Osteocyte (in vitro differentiated cells): ENCODE measurements at regions not wholly inside any gene's neighbourhood (a gene's known extent, or its start where the extent isn't known, plus 50 kb on each side); places are given as distances from the start of the nearest gene placed in this dataset.

Experiments
- DNase-seq: peaks from one replicate; pipeline ENCODE4 v3.0.0; 2021; ENCODE audit warnings: mixed read lengths; ENCODE audit not compliant: unreplicated experiment; ENCODE audit errors: extremely low spot score
- H3K27ac Mint-ChIP-seq: one replicate; pipeline ENCODE4 v1.8.0; 2021; ENCODE audit warnings: mild to moderate bottlenecking, mixed read lengths; ENCODE audit not compliant: unreplicated experiment
- H3K27me3 Mint-ChIP-seq: one replicate; pipeline ENCODE4 v1.8.0; 2021; ENCODE audit warnings: mixed read lengths; ENCODE audit not compliant: unreplicated experiment
- H3K36me3 Mint-ChIP-seq: one replicate; pipeline ENCODE4 v1.8.0; 2021; ENCODE audit warnings: mixed read lengths; ENCODE audit not compliant: unreplicated experiment
- H3K4me1 Mint-ChIP-seq: one replicate; pipeline ENCODE4 v1.8.0; 2021; ENCODE audit warnings: mixed read lengths; ENCODE audit not compliant: unreplicated experiment
- H3K4me3 Mint-ChIP-seq: one replicate; pipeline ENCODE4 v1.8.0; 2021; ENCODE audit warnings: mild to moderate bottlenecking, moderate library complexity, mixed read lengths; ENCODE audit not compliant: unreplicated experiment
- H3K9me3 Mint-ChIP-seq: one replicate; pipeline ENCODE4 v1.8.0; 2021; ENCODE audit warnings: mixed read lengths; ENCODE audit not compliant: unreplicated experiment
- CTCF ChIP-seq: fragments of 200-600 bp; sonication (generic); IDR thresholded peaks from 2 replicates; pipeline ENCODE4 v1.5.0; 2021; ENCODE audit warnings: antibody characterized with exemption, mild to moderate bottlenecking, moderate library complexity

GRCh38 chr2:185374878-185375277, 363.7 kb upstream of the FSIP2 start:
- no peak for DNase-seq
- Mint-ChIP-seq H3K27me3 (peaks cover 2% of the 10 kb centered on the region), H3K36me3 (no peaks in the 10 kb centered on the region), H3K9me3 (peaks cover 4% of the 10 kb centered on the region), H3K4me3 (no peak overlapping the region), H3K27ac (no peak overlapping the region), H3K4me1 (no peaks in the 10 kb centered on the region)
- TF ChIP-seq CTCF = no peak

GRCh38 chr2:185375731-185376130, 362.9 kb upstream of the FSIP2 start:
- no peak overlapping the region for H3K27ac Mint-ChIP-seq

GRCh38 chr2:185381631-185382030, 357.0 kb upstream of the FSIP2 start:
- TF ChIP-seq CTCF = no peak
- Mint-ChIP-seq H3K4me1 (peaks cover 6% of the 10 kb centered on the region), H3K36me3 (no peaks in the 10 kb centered on the region), H3K4me3 (no peak overlapping the region), H3K27ac (no peak overlapping the region), H3K27me3 (peaks cover 2% of the 10 kb centered on the region), H3K9me3 (peaks cover 4% of the 10 kb centered on the region)
- no peak for DNase-seq

More at GRCh38 chr2:185375731-185376130, 362.9 kb upstream of the FSIP2 start:
- peaks cover 2% of the 10 kb centered on the region for H3K27me3 Mint-ChIP-seq
- no peak for TF ChIP-seq CTCF
- no peak overlapping the region for H3K4me3 Mint-ChIP-seq
- peaks cover 4% of the 10 kb centered on the region for H3K9me3 Mint-ChIP-seq
- H3K4me1 Mint-ChIP-seq = no peaks in the 10 kb centered on the region
- H3K36me3 Mint-ChIP-seq = no peaks in the 10 kb centered on the region
- DNase-seq = no peak

- no peak for TF ChIP-seq CTCF
- no peaks in the 10 kb centered on the region for H3K36me3 Mint-ChIP-seq
- no peaks in the 10 kb centered on the region for H3K9me3 Mint-ChIP-seq
- peaks cover 6% of the 10 kb centered on the region for H3K4me1 Mint-ChIP-seq
- no peak overlapping the region for H3K4me3 Mint-ChIP-seq
- DNase-seq = no peak
- no peak overlapping the region for H3K27ac Mint-ChIP-seq
- H3K27me3 Mint-ChIP-seq = no peaks in the 10 kb centered on the region
Measured at GRCh38 chr2:185384822-185385560, 353.6 kb upstream of the FSIP2 start.

- no peak for TF ChIP-seq CTCF
- peaks cover 6% of the 10 kb centered on the region for H3K4me1 Mint-ChIP-seq
- DNase-seq = no peak
- no peak overlapping the region for H3K4me3 Mint-ChIP-seq
- no peak overlapping the region for H3K27ac Mint-ChIP-seq
- H3K9me3 Mint-ChIP-seq = no peaks in the 10 kb centered on the region
- H3K27me3 Mint-ChIP-seq = no peaks in the 10 kb centered on the region
- H3K36me3 Mint-ChIP-seq = no peaks in the 10 kb centered on the region
Measured at GRCh38 chr2:185388226-185388625, 350.4 kb upstream of the FSIP2 start.
